DMS153 (cell line): ENCODE measurements at regions not wholly inside any gene's neighbourhood (a gene's known extent, or its start where the extent isn't known, plus 50 kb on each side); places are given as distances from the start of the nearest gene placed in this dataset.
"Not testable (repeated sequence)": the region's sequence is repeated elsewhere in the genome, so short reads cannot be mapped to it uniquely, and the experiment has no call there.

Experiments used
- DNase-seq: peaks from one replicate; lab custom pipeline; 2025; lab: John Stamatoyannopoulos, UW

GRCh38 chr10:22875581-22875980 lies 52.3 kb upstream of the ARMC3 start:
- DNase-seq, result no peak

GRCh38 chr10:22874189-22874854 lies 53.5 kb upstream of the ARMC3 start:
- peak; percentile 63 for DNase-seq

DNA sequence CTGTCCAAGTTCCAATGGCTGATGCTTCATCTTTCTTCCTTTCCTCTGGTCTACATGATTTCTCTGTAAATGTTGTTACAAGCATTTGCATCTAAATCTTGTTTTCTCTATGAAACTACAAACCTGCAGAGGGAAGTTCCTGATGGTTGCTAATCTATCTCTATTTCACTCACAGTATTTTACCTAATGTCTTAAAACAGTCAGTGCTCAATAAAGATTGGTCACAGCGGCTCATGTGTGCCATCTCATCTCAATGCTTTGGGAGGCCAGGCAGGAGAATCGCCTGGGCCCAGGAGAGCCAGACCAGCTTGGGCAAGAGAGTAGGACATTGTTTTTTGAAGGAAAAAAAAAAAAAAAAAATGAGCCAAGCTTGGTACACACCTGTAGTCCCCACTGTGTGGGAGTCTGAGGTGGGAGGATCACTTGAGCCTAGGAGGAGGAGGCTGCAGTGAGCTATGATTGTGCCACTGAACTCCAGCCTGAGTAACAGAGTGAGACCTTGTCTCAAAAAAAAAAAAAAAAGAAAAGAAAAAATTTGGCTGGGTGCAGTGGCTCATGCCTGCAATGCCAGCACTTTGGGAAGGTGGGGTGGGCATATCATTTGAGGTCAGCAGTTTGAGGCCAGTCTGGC lies 71.3 kb upstream of the ARMC3 start:
- DNase-seq, result no peak

GRCh38 chr10:22854935-22855421 lies 72.9 kb upstream of the ARMC3 start:
- no peak for DNase-seq

DNA sequence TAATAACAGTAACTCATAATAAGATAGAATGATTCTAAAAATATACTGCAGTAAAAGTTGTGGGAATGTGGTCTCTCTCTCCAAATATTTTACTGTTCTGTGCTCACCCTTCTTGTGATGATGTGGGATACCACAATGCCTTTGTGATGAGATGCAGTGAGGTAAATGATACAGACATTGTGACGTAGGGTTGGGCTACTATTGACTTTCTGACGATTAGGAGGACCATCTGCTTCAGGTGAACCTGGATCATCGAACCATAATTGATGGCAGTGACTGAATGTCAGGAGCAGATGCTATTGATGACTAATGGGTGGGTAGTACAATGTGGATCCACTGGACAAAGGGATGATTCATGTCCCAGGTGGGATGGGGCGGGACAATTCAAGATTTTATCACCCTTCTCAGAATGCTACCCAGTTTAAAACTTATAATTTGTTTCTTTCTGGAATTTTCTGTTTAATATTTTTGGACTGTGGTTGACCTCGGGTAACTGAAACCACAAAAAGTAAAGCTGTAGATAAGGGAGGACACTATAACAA lies 73.9 kb upstream of the ARMC3 start:
- DNase-seq, result no peak

DNA sequence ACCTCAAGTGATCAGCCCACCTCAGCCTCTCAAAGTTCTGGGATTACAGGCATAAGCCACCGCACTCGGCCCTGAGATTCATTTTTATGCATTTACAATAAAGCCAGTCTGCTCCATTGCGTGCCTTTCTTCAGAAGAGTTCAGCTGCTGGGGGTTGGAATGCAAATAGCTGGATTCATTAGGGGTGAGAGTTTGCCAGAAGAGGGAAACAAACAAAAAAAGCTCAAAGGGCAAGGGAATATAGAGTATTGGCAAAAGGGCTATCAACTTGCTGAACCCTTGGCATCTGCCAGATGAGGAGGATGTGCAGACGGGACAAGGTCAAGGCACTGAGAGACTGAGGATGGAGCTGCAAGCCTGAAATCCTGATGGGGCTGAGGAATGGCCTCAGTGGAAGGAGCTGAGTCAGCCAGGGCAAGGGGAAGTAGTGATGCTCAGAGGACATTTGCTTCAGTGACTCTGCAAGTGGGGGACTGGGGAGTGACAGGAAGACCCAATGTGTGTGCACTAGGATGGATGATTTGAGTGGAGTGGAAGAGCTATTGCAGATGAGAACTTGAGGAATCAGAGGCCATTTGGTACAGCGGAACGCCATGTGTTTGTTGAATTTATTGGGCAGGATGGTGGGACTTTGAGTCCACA lies 75.0 kb upstream of the ARMC3 start:
- no peak for DNase-seq

DNA sequence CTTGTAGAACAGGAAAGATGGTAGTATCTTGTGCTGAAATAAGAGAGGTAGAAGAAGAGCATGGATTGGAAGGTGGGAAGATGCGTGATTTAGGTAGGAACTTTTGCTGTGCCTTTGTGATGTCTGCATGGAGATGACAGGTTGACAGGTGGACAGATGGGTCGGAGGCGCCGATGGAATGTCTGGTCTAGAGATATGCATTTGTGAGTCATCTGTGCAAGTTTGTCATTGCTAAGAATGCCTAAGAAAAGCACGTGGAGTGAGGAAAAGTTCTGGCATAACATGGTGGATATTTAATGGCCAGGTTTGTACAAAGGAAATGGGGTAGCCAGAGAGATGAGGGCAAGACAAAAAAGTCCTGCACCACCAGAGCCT lies 76.0 kb upstream of the ARMC3 start:
- DNase-seq, result no peak

DNA sequence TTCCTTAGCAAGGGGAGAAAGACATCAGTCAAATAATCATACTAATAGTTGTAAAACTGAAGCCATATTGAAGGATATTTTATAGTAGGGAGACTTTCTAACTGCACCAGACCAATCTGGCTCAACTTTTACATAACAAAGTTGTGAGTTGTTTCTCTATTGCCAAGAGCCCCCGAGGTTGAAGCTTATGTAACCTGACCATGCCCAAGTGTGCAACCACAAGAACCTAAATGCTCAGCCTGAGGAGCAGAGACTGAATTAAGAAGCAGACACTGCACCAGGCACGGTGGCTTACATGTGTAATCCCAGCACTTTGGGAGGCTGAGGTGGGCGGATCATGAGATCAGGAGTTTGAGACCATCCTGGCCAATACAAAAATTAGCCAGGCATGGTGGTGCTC lies 77.3 kb upstream of the ARMC3 start:
- no peak for DNase-seq

DNA sequence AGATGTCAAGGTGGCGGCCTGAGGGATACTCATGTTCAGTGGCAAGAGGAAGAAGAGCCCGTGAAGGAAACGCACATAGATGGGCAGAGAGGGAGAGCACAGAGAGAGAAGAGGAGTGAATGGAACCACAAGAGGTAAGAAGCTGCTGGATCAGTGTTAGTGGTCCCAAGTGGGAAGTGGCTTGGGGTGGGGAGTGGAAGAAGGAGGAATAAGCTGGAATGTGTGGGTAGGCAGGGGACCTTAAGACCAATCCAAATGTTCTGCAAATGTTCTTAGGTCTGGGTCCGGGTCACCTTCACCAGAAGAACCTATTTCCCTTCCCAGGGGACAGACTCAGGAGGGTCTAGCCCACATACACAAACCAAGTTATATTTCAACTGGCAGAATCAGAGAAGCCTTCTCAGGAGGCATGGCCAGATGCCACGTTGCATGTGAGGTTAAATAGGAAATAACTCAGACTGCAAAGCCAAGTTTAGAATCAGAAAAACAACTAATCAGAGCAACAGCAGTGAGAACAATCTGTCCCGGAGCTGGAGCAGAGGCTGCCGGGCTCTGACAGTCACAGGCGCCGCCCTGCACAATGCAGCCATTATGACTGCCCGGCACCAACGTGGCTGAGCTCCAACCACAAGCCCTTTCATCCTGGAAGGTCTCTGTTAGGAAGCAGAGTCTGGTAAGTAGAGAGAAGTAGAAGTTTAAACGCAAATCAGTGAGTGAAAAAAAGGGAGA lies 78.6 kb upstream of the ARMC3 start:
- no peak for DNase-seq

DNA sequence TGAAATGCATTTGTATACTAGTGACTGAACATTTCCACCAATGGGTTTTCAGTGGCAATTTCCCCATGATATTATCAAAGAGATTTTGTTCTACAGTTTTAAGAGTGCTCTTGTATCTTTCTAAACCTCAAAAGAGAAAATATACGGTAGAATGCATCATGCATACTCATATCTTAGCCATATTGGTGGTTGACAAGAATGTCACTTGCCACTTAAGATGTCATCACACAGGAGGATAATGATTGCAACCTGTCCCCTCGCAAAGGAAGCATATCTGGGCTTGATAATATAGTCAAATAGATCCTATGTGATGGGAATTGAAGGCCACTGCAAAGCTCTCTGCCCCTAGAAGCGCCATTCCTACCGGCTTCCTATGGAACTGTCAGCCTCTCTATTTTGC lies 79.3 kb upstream of the ARMC3 start:
- DNase-seq, result no peak

- DNase-seq, result no peak
These were observed 81.6 kb upstream of the ARMC3 start for GRCh38 chr10:22846294-22846693.

- no peak for DNase-seq
These were observed 88.2 kb upstream of the ARMC3 start for GRCh38 chr10:22839639-22840038.

DNA sequence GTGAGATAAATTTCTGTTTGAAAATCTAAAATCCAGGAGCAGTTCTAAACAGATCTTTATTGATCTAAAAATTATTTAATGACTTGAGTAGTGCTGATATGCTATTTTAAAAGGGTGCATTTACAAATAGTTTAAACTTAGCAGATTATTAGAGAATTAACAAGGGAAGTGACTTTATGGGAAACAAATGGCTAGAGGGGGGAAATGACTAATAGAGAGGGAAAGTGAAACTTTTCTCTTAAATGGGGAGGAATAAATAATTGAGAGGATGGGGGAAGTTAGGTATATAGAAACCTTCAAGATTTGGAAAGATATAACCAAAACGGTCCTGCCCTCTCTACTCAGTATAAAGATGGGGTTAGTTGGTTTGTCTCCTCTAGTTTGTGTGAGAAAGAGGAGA lies 90.1 kb upstream of the ARMC3 start:
- no peak for DNase-seq

DNA sequence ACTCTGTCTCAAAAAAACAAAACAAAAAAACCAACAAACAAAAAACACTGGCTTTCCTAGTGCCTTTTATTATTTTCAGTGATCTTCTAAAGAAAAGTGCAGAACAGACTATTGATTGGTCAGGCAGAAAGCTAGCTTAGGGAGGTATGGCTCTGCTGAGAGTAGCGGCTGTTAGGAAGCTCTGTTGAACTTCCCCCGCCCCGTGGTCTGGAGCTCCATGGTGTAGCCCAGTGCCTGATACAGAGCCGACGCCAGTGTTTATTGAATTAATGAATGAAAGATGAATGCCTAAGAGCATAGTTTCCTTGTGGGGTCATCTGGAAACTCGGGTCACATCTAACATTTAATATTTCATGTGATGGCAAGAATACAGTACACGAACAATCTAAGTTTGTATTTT lies 90.5 kb upstream of the ARMC3 start:
- no peak for DNase-seq

DNA sequence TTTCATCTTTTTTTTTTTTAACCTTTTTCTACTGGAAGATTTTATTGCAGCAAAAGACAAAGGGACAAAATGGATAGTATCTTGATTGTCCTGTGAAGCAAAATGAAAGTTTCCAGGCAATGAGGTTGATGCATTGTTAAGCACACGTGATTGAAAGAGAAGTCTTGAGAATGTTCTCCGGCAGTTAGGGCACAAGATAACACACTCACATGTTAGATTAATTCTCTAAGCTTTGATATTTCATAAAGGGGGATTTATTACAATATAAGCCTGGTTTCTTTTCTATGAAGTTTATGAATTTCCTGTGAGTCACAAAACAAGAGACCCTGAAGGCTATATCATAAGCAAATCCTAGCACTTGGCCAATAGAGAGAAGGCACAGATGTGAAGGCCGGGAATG lies 93.4 kb upstream of the ARMC3 start:
- no peak for DNase-seq

- no peak for DNase-seq
These were observed 94.1 kb upstream of the ARMC3 start for GRCh38 chr10:22833781-22834180.

- DNase-seq, result no peak
These were observed 94.5 kb upstream of the ARMC3 start for GRCh38 chr10:22833353-22833752.

- DNase-seq, result no peak
These were observed 95.0 kb upstream of the ARMC3 start for GRCh38 chr10:22832851-22833250.

DNA sequence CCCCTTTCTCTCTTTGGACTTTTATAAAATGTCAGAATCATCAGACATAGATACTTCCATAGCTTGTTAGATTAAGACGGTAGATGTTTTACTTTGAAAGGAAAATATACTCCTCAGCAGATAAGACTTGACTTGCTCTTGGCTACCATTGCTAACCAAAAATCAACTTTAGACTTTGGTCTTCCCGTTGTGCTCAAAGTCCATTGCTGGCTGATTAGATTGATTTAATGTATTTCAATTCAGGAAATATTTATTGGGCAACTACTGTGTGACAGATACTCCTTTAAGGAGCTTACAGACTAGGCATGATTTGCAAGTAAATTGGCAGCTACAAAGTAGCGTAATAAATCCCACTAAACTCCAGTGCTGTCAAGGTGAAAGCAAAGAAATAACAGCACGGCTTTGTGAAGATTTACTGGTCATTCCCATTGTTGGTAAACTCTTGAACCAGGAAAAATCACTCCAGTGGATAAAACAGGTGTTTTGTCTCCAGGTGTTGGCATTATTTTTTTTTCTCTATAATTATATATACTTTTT lies 95.7 kb upstream of the ARMC3 start:
- no peak for DNase-seq

DNA sequence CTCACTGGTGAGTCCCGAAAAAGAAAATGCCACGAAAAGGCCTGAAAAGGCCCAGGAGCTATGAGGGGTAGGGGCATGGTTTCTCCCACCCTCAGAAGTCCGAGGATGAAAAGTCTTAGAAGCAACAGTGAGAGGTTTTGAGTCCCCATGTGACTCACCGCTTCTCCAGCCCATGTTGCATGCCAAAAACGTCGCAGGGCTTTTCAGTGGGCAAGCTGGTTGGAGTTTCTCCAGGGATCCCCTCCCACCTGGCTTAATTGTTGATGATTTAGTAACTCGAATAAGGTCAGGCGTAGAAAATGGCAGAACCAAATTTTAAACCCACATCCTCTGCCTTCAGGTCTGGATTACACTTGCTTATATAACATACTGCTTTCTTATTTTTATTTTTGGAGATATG lies 96.3 kb upstream of the ARMC3 start:
- DNase-seq, result no peak

GRCh38 chr10:22828712-22829111 lies 99.1 kb upstream of the ARMC3 start:
- DNase-seq, result not testable (repeated sequence)

GRCh38 chr10:22825841-22826240 lies 102.0 kb upstream of the ARMC3 start:
- no peak for DNase-seq
